ENCODE measurements at regions not wholly inside any gene's neighbourhood (a gene's known extent, or its start where the extent isn't known, plus 50 kb on each side); places are given as distances from the start of the nearest gene placed in this dataset.
"Not testable (repeated sequence)": the region's sequence is repeated elsewhere in the genome, so short reads cannot be mapped to it uniquely, and the experiment has no call there.

DNA sequence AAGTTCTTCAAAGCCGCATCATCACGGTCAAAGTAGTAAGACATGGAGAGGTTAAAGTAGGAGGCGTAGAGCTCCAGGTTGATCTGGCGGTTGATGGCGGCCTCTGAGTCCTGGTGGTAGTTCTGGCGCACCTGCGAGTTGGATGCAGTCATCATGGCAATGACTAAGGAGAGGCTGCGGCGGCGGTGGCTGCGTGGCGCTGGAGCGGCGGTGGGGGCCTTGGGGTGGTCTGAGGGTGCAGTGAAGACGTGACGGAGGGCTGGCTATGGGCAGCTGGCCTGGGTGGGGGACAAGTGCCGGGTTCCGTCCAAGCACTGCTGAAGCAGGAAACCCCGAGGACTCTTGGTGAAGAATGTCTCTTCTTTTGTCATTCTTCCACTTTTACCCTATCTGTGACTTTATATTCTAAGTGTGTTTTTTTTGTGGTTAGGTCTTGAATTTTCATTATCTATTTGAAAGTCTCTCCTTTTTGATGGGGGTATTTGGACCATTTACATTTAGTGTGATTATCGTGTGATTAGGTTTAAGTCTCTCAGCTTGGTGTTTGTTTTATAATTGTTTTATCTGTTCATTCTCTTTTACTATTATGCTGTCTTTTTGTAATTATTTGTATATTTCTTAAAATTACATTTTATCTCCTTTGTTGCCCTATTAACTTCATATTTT, 94.6 kb downstream of the TFAP2B start:
- Histone ChIP-seq H3K27ac (no peak overlapping the region), H3K36me3 (no peaks in the 10 kb centered on the region), H3K4me1 (no peaks in the 10 kb centered on the region), H3K4me3 (no peak overlapping the region), H3K9me3 (peaks cover 0 to 16% (median 12%) of the 10 kb centered on the region in 4 donors), H3K27me3 (no peaks in the 10 kb centered on the region)
- intact Hi-C loops (cut with DNase I; ENCODE audit: low total_unique reads): no loop called here
- DNase-seq: no peak
- 93 to 98% (median 94%) methylated on average over 20 of the region's 20 CpGs for WGBS, 5 donors
- TF ChIP-seq EP300 (IDR thresholded peaks at IDR 0.05): no peak
- TF ChIP-seq POLR2AphosphoS5 (IDR thresholded peaks at IDR 0.05): no peak
- TF ChIP-seq POLR2A (IDR thresholded peaks at IDR 0.05): no peak
- TF ChIP-seq, protein P1, sequence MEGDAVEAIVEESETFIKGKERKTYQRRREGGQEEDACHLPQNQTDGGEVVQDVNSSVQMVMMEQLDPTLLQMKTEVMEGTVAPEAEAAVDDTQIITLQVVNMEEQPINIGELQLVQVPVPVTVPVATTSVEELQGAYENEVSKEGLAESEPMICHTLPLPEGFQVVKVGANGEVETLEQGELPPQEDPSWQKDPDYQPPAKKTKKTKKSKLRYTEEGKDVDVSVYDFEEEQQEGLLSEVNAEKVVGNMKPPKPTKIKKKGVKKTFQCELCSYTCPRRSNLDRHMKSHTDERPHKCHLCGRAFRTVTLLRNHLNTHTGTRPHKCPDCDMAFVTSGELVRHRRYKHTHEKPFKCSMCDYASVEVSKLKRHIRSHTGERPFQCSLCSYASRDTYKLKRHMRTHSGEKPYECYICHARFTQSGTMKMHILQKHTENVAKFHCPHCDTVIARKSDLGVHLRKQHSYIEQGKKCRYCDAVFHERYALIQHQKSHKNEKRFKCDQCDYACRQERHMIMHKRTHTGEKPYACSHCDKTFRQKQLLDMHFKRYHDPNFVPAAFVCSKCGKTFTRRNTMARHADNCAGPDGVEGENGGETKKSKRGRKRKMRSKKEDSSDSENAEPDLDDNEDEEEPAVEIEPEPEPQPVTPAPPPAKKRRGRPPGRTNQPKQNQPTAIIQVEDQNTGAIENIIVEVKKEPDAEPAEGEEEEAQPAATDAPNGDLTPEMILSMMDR (IDR thresholded peaks at IDR 0.05): no peak

DNA sequence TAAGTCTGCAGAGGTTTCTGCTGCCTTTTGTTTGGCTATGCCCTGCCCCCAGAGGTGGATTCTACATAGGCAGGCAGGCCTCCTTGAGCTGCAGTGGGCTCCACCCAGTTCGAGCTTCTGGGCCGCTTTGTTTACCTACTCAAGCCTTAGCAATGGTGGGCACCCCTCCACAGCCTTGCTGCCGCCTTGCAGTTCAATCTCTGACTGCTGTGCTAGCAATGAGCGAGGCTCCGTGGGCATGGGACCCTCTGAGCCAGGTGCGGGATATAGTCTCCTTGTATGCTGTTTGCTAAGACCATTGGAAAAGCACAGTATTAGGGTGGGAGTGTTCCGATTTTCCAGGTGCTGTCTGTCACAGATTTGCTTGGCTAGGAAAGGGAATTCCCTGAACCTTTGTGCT, 102.7 kb downstream of the TFAP2B start:
- intact Hi-C loops (cut with DNase I; ENCODE audit: low total_unique reads); H3K36me3 ChIP-seq; H3K4me1 ChIP-seq; H3K4me3 ChIP-seq; H3K27ac ChIP-seq; DNase-seq; H3K27me3 ChIP-seq: not testable (repeated sequence)
- 89 to 95% (median 93%) methylated on average over 7 of the region's 7 CpGs for WGBS, 5 donors
- peaks cover 0 to 18% (median 10%) of the 10 kb centered on the region in 4 donors for H3K9me3 ChIP-seq

DNA sequence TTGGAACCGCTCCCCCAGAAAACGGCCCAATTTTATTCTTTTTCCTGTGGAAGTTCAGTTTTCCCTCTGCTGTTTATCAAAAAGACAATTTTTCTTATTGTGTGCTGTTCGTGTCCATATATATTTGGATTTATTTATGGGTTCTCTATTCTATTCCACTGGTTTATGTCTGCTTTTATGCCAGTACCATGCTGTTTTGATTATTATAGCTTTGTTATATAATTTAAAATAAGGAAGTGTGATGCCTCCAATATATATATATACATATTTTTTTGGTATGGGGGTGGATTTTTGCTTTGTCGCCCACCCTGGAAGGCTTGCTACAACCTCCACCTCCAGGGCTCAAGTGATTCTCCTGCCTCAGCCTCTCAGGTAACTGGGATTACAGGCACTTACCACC, 103.3 kb downstream of the TFAP2B start:
- H3K9me3 ChIP-seq: peaks cover 0 to 18% (median 10%) of the 10 kb centered on the region in 4 donors
- 83 to 95% (median 94%) methylated on average over 4 of the region's 4 CpGs for WGBS, 5 donors
- H3K4me1 ChIP-seq: no peaks in the 10 kb centered on the region
- H3K27ac ChIP-seq: no peak overlapping the region
- H3K4me3 ChIP-seq: no peak overlapping the region
- TF ChIP-seq POLR2AphosphoS5 (IDR thresholded peaks at IDR 0.05): no peak
- TF ChIP-seq, protein P1 (IDR thresholded peaks at IDR 0.05): no peak
- TF ChIP-seq POLR2A (IDR thresholded peaks at IDR 0.05): no peak
- no peaks in the 10 kb centered on the region for H3K36me3 ChIP-seq
- H3K27me3 ChIP-seq: no peaks in the 10 kb centered on the region
- no peak for DNase-seq
- intact Hi-C loops (cut with DNase I; ENCODE audit: low total_unique reads): no loop called here

DNA sequence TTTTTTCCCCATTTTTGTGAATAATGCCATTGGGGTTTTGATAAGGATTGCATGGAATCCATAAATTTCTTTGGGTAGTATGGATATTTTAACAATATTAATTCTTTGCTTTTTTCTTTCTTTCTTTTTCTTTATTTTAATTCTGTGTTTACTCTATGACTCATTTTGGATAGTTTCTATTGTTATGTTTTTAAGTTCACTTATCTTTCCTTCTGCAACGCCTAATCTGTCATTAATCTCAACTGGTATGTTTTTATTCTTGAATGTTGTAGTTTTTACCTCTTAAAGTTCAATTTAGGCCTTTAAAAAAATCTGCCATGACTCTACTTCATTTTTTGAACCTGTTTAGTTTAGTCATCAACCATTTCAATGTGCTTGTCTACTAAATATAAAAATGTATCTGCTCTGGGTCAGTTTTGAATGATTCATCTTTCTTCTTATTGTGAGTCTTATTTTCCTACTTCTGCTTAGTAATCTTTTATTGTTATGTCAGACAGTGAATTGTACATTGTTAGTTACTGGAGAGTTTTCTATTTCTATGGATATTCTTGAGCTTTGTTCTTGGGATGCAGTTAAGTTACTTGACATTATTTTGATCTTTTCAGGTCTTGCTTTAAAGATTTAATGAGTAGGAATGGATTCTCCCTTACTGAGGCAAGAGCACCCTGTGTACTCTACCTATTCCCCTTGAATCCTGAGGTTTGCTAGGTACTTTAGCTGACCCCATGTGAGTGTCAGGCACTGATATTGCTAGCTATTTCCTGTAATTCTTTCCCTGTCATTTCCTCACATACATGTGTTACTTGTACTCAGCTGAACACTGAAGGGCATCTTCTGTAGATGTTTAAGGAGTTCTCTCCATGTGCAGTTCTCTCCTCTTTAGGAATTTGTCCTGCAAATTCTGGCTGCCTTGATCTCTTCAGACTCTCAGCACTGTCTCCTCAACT, 104.2 kb downstream of the TFAP2B start:
- Histone ChIP-seq H3K9me3 (peaks cover 0 to 18% (median 10%) of the 10 kb centered on the region in 4 donors), H3K27me3 (no peaks in the 10 kb centered on the region), H3K36me3 (no peaks in the 10 kb centered on the region), H3K4me1 (no peaks in the 10 kb centered on the region), H3K27ac (no peak overlapping the region), H3K4me3 (no peak overlapping the region)
- intact Hi-C loops (cut with DNase I; ENCODE audit: low total_unique reads): no loop called here
- TF ChIP-seq POLR2AphosphoS5 (IDR thresholded peaks at IDR 0.05) (no peak), EP300 (IDR thresholded peaks at IDR 0.05) (no peak), POLR2A (IDR thresholded peaks at IDR 0.05) (no peak)
- TF ChIP-seq, protein P1 (IDR thresholded peaks at IDR 0.05): no peak
- 0 to 2% (median 0%) methylated on average over 1 of the region's 1 CpG for WGBS, 5 donors
- no peak for DNase-seq

Data from stomach (tissue), 8 donors.